ENCODE measurements at regions not wholly inside any gene's neighbourhood (a gene's known extent, or its start where the extent isn't known, plus 50 kb on each side); places are given as distances from the start of the nearest gene placed in this dataset.

DNA sequence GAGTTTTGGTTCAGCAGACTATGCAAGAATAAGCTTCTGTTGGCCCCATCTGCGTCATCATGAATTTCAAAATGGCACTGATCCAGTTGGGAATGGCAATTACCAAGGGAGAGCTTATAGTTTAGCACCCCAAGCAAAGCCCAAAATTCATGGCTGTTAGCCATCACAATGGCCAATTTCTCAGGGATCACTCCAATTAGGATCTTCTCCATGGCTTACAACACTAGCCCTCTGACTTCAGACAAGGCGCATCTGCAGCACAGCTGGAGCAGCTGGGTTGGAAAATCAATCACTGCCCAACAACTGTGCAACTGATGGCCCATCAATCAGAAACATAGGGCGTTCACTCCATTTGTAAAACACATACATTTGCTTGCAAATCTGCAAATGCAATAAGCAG is 273.6 kb downstream of the SRBD1 start:
- DNase-seq (ENCODE audit: low spot score): no peak
- Histone ChIP-seq H3K9ac (ENCODE audit: low read depth in 1 of 2, low read length in 2 of 2) (no peak overlapping the region), H3K27me3 (ENCODE audit: control insufficient read depth in 4 of 4, insufficient read depth in 4 of 4, low read length in 3 of 4) (no peaks in the 10 kb centered on the region), H3K4me1 (ENCODE audit: control insufficient read depth in 4 of 4, insufficient read depth in 4 of 4, low read length in 3 of 4) (peaks cover 0 to 4% (median under 1%) of the 10 kb centered on the region in 4 donors), H3K36me3 (ENCODE audit: control insufficient read depth in 4 of 4, insufficient read depth in 3 of 4, low read depth in 1 of 4, low read length in 3 of 4) (no peaks in the 10 kb centered on the region), H3K27ac (ENCODE audit: low read depth in 1 of 2, low read length in 2 of 2) (no peak overlapping the region), H3K9me3 (ENCODE audit: control insufficient read depth in 4 of 4, low read length in 3 of 4) (no peaks in the 10 kb centered on the region), H3K4me3 (ENCODE audit: low read depth in 1 of 3, low read length in 3 of 3) (no peak overlapping the region)
- no peak for TF ChIP-seq REST (IDR thresholded peaks at IDR 0.05)
- no peak for TF ChIP-seq GABPA (IDR thresholded peaks at IDR 0.05 in 1 of 2, conservative IDR thresholded peaks at IDR 0.05 in 1 of 2)
- no peak for TF ChIP-seq HNF4G (IDR thresholded peaks at IDR 0.05)
- TF ChIP-seq CTCF (IDR thresholded peaks at IDR 0.05; ENCODE audit: low read depth, low read length, missing input control): no peak
- no peak for TF ChIP-seq HNF4A (conservative IDR thresholded peaks at IDR 0.05)
- TF ChIP-seq FOXA1 (IDR thresholded peaks at IDR 0.05): no peak
- TF ChIP-seq, protein P1, sequence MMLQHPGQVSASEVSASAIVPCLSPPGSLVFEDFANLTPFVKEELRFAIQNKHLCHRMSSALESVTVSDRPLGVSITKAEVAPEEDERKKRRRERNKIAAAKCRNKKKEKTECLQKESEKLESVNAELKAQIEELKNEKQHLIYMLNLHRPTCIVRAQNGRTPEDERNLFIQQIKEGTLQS (IDR thresholded peaks at IDR 0.05): no peak
- TF ChIP-seq JUND (IDR thresholded peaks at IDR 0.05): no peak
- no peak for TF ChIP-seq FOXA2 (IDR thresholded peaks at IDR 0.05)
- no peak for TF ChIP-seq NR2F2 (IDR thresholded peaks at IDR 0.05)
- TF ChIP-seq MAX (IDR thresholded peaks at IDR 0.05): no peak
- TF ChIP-seq RXRA (IDR thresholded peaks at IDR 0.05): no peak
- TF ChIP-seq SP1 (IDR thresholded peaks at IDR 0.05): no peak
- no peak for TF ChIP-seq TAF1 (conservative IDR thresholded peaks at IDR 0.05)
- no peak for TF ChIP-seq RAD21 (IDR thresholded peaks at IDR 0.05)
- TF ChIP-seq ZBTB33 (IDR thresholded peaks at IDR 0.05): no peak
- TF ChIP-seq YY1 (IDR thresholded peaks at IDR 0.05): no peak
- TF ChIP-seq EGR1 (IDR thresholded peaks at IDR 0.05; ENCODE audit: low read depth in 2 of 2): no peak
- WGBS: 89% methylated on average over 3 of the region's 3 CpGs
